Bronchial epithelial cell (primary cell): ENCODE measurements at regions not wholly inside any gene's neighbourhood (a gene's known extent, or its start where the extent isn't known, plus 50 kb on each side); places are given as distances from the start of the nearest gene placed in this dataset.

Experiments used
- DNase-seq: peaks from one replicate; pipeline ENCODE4 v3.0.0-alpha.2; 2010; ENCODE audit warnings: low read depth
- FAIRE-seq: peaks from 2 replicates; lab custom pipeline; 2011; peaks lifted over from hg19 to GRCh38; lab: Jason Lieb, UNC
- H3K27me3 ChIP-seq: 2 replicates; pipeline ENCODE4 v1.5.1; 2011; ENCODE audit warnings: low read length; ENCODE audit not compliant: control insufficient read depth, insufficient read depth
- H3K36me3 ChIP-seq: 2 replicates; pipeline ENCODE4 v1.5.1; 2011; ENCODE audit warnings: low read length; ENCODE audit not compliant: control insufficient read depth, insufficient read depth
- H3K4me3 ChIP-seq: 2 replicates; pipeline ENCODE4 v1.5.1; 2011; ENCODE audit warnings: mild to moderate bottlenecking, low read depth, low read length, control low read depth
- TF ChIP-seq, protein P1 (sequence below): IDR thresholded peaks from 2 replicates; pipeline ENCODE4 v1.5.1; 2011; ENCODE audit warnings: mild to moderate bottlenecking, moderate library complexity, low read length, control low read depth, inconsistent platforms; ENCODE audit not compliant: insufficient read depth, severe bottlenecking

- no peak for DNase-seq
- Histone ChIP-seq H3K36me3 (no peaks in the 10 kb centered on the region), H3K4me3 (no peak overlapping the region), H3K27me3 (no peaks in the 10 kb centered on the region)
- TF ChIP-seq, protein P1, sequence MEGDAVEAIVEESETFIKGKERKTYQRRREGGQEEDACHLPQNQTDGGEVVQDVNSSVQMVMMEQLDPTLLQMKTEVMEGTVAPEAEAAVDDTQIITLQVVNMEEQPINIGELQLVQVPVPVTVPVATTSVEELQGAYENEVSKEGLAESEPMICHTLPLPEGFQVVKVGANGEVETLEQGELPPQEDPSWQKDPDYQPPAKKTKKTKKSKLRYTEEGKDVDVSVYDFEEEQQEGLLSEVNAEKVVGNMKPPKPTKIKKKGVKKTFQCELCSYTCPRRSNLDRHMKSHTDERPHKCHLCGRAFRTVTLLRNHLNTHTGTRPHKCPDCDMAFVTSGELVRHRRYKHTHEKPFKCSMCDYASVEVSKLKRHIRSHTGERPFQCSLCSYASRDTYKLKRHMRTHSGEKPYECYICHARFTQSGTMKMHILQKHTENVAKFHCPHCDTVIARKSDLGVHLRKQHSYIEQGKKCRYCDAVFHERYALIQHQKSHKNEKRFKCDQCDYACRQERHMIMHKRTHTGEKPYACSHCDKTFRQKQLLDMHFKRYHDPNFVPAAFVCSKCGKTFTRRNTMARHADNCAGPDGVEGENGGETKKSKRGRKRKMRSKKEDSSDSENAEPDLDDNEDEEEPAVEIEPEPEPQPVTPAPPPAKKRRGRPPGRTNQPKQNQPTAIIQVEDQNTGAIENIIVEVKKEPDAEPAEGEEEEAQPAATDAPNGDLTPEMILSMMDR: no peak
- FAIRE-seq: no peak
Measured at GRCh38 chr7:145957160-145957890, 159.3 kb upstream of the CNTNAP2 start.

- DNase-seq: no peak
- FAIRE-seq: no peak
- Histone ChIP-seq H3K27me3 (no peaks in the 10 kb centered on the region), H3K36me3 (no peaks in the 10 kb centered on the region), H3K4me3 (no peak overlapping the region)
- TF ChIP-seq, protein P1: no peak
Measured at GRCh38 chr7:145951566-145951965, 165.0 kb upstream of the CNTNAP2 start.

DNA sequence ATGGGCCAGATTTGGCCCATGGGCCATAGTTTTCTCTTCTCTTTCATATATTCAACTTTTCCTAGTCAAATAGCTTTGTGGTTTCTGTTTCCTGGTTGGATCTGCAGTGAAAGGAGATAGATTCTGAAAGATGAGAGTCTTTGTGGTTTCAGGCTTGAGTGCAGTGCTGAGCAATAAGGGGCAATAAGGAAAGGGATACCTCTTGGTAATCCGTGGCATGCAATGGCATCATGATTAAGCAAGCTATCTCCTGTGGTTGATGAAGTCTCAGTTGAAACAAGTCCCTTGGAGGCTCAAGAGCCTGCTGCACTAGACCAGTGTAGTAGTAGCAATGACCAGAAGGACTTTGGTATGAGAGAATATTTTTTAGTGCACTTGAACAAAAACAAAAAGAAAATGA is 187.7 kb upstream of the CNTNAP2 start:
- FAIRE-seq (no peak), DNase-seq (no peak)
- no peaks in the 10 kb centered on the region for H3K36me3 ChIP-seq
- TF ChIP-seq, protein P1: no peak
- H3K4me3 ChIP-seq: no peak overlapping the region
- no peaks in the 10 kb centered on the region for H3K27me3 ChIP-seq

DNA sequence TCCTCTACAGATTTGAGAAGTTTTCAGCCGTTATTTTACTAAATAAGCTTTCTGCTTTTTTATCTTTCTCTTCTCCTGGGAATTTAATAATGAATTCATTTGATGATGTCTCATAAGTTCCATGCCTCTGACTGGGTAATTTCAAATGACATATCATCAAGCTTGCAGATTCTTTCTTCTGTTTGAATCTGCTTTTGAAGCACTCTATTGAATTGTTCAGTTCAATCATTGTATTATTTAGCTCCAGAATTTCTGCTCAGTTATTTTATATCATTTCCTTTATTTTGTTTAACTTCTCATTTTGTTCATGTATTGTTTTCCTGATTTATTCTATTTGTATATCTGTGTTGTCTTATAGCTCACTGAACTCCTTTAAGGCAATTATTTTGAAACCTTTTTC is 196.9 kb upstream of the CNTNAP2 start:
- TF ChIP-seq, protein P1: no peak
- FAIRE-seq (no peak), DNase-seq (no peak)
- Histone ChIP-seq H3K27me3 (no peaks in the 10 kb centered on the region), H3K4me3 (no peak overlapping the region), H3K36me3 (no peaks in the 10 kb centered on the region)

- TF ChIP-seq, protein P1: no peak
- no peak overlapping the region for H3K4me3 ChIP-seq
- no peaks in the 10 kb centered on the region for H3K36me3 ChIP-seq
- no peaks in the 10 kb centered on the region for H3K27me3 ChIP-seq
- DNase-seq: no peak
- FAIRE-seq: no peak
Measured at GRCh38 chr7:145916776-145917175, 199.8 kb upstream of the CNTNAP2 start.

DNA sequence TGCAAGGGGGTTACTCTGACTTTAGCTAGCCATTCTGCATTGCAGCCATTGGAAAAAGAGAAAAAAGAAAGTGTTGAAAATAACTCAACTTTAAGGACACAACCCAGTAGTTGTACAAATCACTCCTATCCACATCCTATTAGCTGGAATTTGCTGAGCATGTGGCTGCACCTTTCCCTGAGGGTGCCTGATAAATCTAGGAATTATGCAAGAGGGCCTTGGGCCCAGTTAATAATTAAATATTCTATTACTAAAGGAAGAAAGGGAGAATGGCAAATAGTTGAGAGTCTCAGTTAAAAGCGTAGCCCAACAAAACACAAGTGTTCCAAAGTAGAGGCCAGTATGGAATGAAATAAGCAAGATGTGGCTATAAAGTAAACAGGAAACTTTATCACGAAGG is 200.9 kb upstream of the CNTNAP2 start:
- DNase-seq (no peak), FAIRE-seq (no peak)
- no peaks in the 10 kb centered on the region for H3K27me3 ChIP-seq
- TF ChIP-seq, protein P1: no peak
- H3K4me3 ChIP-seq: no peak overlapping the region
- no peaks in the 10 kb centered on the region for H3K36me3 ChIP-seq
